CD14-positive monocyte (primary cell): ENCODE measurements at regions not wholly inside any gene's neighbourhood (a gene's known extent, or its start where the extent isn't known, plus 50 kb on each side); places are given as distances from the start of the nearest gene placed in this dataset.

Experiments used
- DNase-seq, 3 donors: peaks; one replicate each; pipeline ENCODE4 v3.0.0-alpha.2; 2011 to 2022
- H2AFZ ChIP-seq: 2 replicates; pipeline ENCODE4 v1.6.0; 2012; ENCODE audit warnings: mild to moderate bottlenecking, low read depth, low read length, inconsistent platforms; ENCODE audit not compliant: insufficient read depth, poor library complexity, severe bottlenecking
- H3K27ac ChIP-seq, 2 donors: 1 replicate in 1 of 2; 2 replicates in 1 of 2; pipeline ENCODE4 v1.5.1; 2012 to 2013; ENCODE audit warnings: low read length in 2 of 2, control low read depth in 1 of 2, inconsistent platforms in 1 of 2, low read depth in 1 of 2, mild to moderate bottlenecking in 1 of 2
- H3K27me3 ChIP-seq, 2 donors: one replicate each; pipeline versions ENCODE4 v1.6.0 to v1.6.1; 2011 to 2013; ENCODE audit warnings: low read length in 2 of 2; ENCODE audit not compliant: control insufficient read depth in 2 of 2, insufficient read depth in 2 of 2
- H3K36me3 ChIP-seq, 2 donors: replicated peaks in 1 of 2; 1 replicate in 1 of 2; 2 replicates in 1 of 2; pipeline versions ENCODE4 v1.5.1 to v1.6.1; 2012 to 2013; ENCODE audit warnings: low read length in 2 of 2, control low read depth in 1 of 2, inconsistent platforms in 1 of 2, mild to moderate bottlenecking in 1 of 2; ENCODE audit not compliant: insufficient read depth in 2 of 2, control insufficient read depth in 1 of 2
- H3K4me1 ChIP-seq, 2 donors: 1 replicate in 1 of 2; 2 replicates in 1 of 2; pipeline versions ENCODE4 v1.5.1 to v1.6.1; 2012 to 2013; ENCODE audit warnings: low read length in 2 of 2, control low read depth in 1 of 2, inconsistent platforms in 1 of 2, mild to moderate bottlenecking in 1 of 2, moderate library complexity in 1 of 2; ENCODE audit not compliant: insufficient read depth in 2 of 2, control insufficient read depth in 1 of 2
- H3K4me2 ChIP-seq: replicated peaks from 2 replicates; pipeline ENCODE3; 2012; ENCODE audit warnings: low read length, moderate library complexity, mild to moderate bottlenecking; ENCODE audit not compliant: poor library complexity, severe bottlenecking; ENCODE audit errors: extremely low read depth
- H3K4me3 ChIP-seq, 3 experiments: fragments of 200-600 bp in 1 of 3; sonication (generic) in 1 of 3; replicated peaks in 1 of 3; 1 replicate in 2 of 3; 2 replicates in 1 of 3; pipeline ENCODE4 v1.5.1; 2011 to 2013; ENCODE audit warnings: low read length in 3 of 3, mild to moderate bottlenecking in 3 of 3, control low read depth in 2 of 3, low read depth in 2 of 3, inconsistent platforms in 1 of 3, moderate library complexity in 1 of 3
- H3K79me2 ChIP-seq: 2 replicates; pipeline ENCODE4 v1.6.0; 2012; ENCODE audit warnings: mild to moderate bottlenecking, control low read depth, inconsistent platforms, low read length, moderate library complexity; ENCODE audit not compliant: insufficient read depth
- H3K9ac ChIP-seq: 2 replicates; pipeline ENCODE4 v1.6.0; 2017; ENCODE audit warnings: low read length, mild to moderate bottlenecking; ENCODE audit not compliant: insufficient read depth, poor library complexity, severe bottlenecking
- H3K9me3 ChIP-seq, 2 donors: replicated peaks in 1 of 2; 1 replicate in 1 of 2; 2 replicates in 1 of 2; pipeline versions ENCODE4 v1.5.1 to v1.6.1; 2012 to 2013; ENCODE audit warnings: low read length in 2 of 2, control low read depth in 1 of 2; ENCODE audit not compliant: control insufficient read depth in 1 of 2, insufficient read depth in 1 of 2
- H4K20me1 ChIP-seq: 2 replicates; pipeline ENCODE4 v1.6.0; 2012; ENCODE audit warnings: mild to moderate bottlenecking, low read length, control low read depth, moderate library complexity; ENCODE audit not compliant: insufficient read depth
- H3K27ac Mint-ChIP-seq, 7 donors: one replicate each; pipeline ENCODE4 v1.8.0; 2020; ENCODE audit warnings: mild to moderate bottlenecking in 7 of 7, mixed read lengths in 7 of 7, moderate library complexity in 6 of 7, inconsistent platforms in 2 of 7
- H3K27me3 Mint-ChIP-seq, 3 donors: one replicate each; pipeline ENCODE4 v1.8.0; 2021 to 2022; ENCODE audit warnings: low read depth in 3 of 3, mild to moderate bottlenecking in 3 of 3, mixed read lengths in 3 of 3, moderate library complexity in 3 of 3, inconsistent platforms in 1 of 3
- H3K36me3 Mint-ChIP-seq, 2 donors: one replicate each; pipeline ENCODE4 v1.8.0; 2020; ENCODE audit warnings: mixed read lengths in 2 of 2, inconsistent platforms in 1 of 2, mild to moderate bottlenecking in 1 of 2
- H3K4me1 Mint-ChIP-seq: one replicate; pipeline ENCODE4 v1.8.0; 2020; ENCODE audit warnings: mild to moderate bottlenecking, mixed read lengths
- H3K4me3 Mint-ChIP-seq, 2 donors: one replicate each; pipeline ENCODE4 v1.8.0; 2020; ENCODE audit warnings: mild to moderate bottlenecking in 2 of 2, mixed read lengths in 2 of 2, moderate library complexity in 1 of 2
- H3K9me3 Mint-ChIP-seq, 7 donors: one replicate each; pipeline ENCODE4 v1.8.0; 2020 to 2022; ENCODE audit warnings: mixed read lengths in 7 of 7, mild to moderate bottlenecking in 6 of 7, moderate library complexity in 6 of 7, inconsistent platforms in 2 of 7
- WGBS: methylation state at CpG from one replicate; pipeline ENCODE4 v1.1.5; 2013; ENCODE audit warnings: missing lambda C conversion rate; ENCODE audit not compliant: insufficient coverage; 5-methylcytosine and 5-hydroxymethylcytosine counted together
- intact Hi-C, 2 donors: fragments of 100-400 bp; cut with micrococcal nuclease; formaldehyde crosslinking; loops; one replicate each; pipeline versions ENCODE4 v1.15.0 to v1.15.1; 2023
- TF ChIP-seq, protein P1 (sequence below): fragments of 200-600 bp; IDR thresholded peaks from one replicate; pipeline ENCODE4 v1.8.0; 2022; ENCODE audit warnings: antibody characterized with exemption, mild to moderate bottlenecking

GRCh38 chr13:105948143-105948542 lies 587.3 kb downstream of the EFNB2 start:
- Histone ChIP-seq H3K4me2 (no peak overlapping the region), H4K20me1 (no peaks in the 10 kb centered on the region), H3K9ac (no peak overlapping the region), H3K27ac (no peak overlapping the region), H3K36me3 (no peaks in the 10 kb centered on the region), H3K27me3 (no peaks in the 10 kb centered on the region), H3K4me3 (no peak overlapping the region), H3K4me1 (no peaks in the 10 kb centered on the region), H3K79me2 (no peaks in the 10 kb centered on the region), H2AFZ (no peak overlapping the region), H3K9me3 (peaks cover 9 to 14% of the 10 kb centered on the region in 2 donors)
- no peaks in the 10 kb centered on the region for H3K4me1 Mint-ChIP-seq
- no peaks in the 10 kb centered on the region for H3K36me3 Mint-ChIP-seq
- H3K27ac Mint-ChIP-seq, result no peak overlapping the region
- peaks cover 0 to 1% (median 0%) of the 10 kb centered on the region in 3 donors for H3K27me3 Mint-ChIP-seq
- no peak overlapping the region for H3K4me3 Mint-ChIP-seq
- TF ChIP-seq, protein P1, sequence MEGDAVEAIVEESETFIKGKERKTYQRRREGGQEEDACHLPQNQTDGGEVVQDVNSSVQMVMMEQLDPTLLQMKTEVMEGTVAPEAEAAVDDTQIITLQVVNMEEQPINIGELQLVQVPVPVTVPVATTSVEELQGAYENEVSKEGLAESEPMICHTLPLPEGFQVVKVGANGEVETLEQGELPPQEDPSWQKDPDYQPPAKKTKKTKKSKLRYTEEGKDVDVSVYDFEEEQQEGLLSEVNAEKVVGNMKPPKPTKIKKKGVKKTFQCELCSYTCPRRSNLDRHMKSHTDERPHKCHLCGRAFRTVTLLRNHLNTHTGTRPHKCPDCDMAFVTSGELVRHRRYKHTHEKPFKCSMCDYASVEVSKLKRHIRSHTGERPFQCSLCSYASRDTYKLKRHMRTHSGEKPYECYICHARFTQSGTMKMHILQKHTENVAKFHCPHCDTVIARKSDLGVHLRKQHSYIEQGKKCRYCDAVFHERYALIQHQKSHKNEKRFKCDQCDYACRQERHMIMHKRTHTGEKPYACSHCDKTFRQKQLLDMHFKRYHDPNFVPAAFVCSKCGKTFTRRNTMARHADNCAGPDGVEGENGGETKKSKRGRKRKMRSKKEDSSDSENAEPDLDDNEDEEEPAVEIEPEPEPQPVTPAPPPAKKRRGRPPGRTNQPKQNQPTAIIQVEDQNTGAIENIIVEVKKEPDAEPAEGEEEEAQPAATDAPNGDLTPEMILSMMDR, result no peak
- no peak for DNase-seq
- WGBS, result 93% methylated on average over 2 of the region's 3 CpGs
- intact Hi-C loops, result no loop called here
- H3K9me3 Mint-ChIP-seq, result peaks cover 0 to 18% (median 8%) of the 10 kb centered on the region in 7 donors

DNA sequence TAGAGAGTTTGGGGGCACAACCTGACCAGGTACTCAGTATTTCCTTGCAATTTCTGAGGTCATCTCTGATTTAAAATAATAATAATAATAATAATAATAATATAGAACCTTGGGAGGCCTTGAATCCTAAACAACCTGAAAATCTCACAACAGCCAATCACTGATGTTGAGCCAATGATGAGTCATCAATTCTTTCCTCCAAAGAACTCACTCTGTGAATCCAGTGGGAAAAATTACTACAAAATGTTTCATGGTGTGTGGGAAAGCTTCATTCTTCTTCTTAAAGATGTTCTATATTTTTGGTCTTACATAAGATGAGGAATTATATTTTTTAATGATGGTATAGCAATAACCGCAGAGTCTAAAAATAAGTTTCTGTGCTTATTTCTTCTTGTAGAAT lies 594.6 kb downstream of the EFNB2 start:
- no peak overlapping the region for H3K4me3 ChIP-seq
- H3K27ac ChIP-seq, result no peak overlapping the region
- intact Hi-C loops, result no loop called here
- TF ChIP-seq, protein P1, result no peak
- no CpG with 5 or more reads among the region's 1 CpG for WGBS
- no peaks in the 10 kb centered on the region for H3K4me1 ChIP-seq
- no peak for DNase-seq
- Mint-ChIP-seq H3K36me3 (no peaks in the 10 kb centered on the region), H3K4me3 (no peak overlapping the region), H3K27me3 (peaks cover 0 to 2% (median 0%) of the 10 kb centered on the region in 3 donors), H3K27ac (no peak overlapping the region), H3K4me1 (no peaks in the 10 kb centered on the region), H3K9me3 (peaks cover 3 to 33% (median 9%) of the 10 kb centered on the region in 7 donors)
- H3K79me2 ChIP-seq, result no peaks in the 10 kb centered on the region
- H3K27me3 ChIP-seq, result no peaks in the 10 kb centered on the region
- peaks cover 11 to 16% of the 10 kb centered on the region in 2 donors for H3K9me3 ChIP-seq
- H3K4me2 ChIP-seq, result no peak overlapping the region
- no peaks in the 10 kb centered on the region for H3K36me3 ChIP-seq
- no peak overlapping the region for H2AFZ ChIP-seq
- no peaks in the 10 kb centered on the region for H4K20me1 ChIP-seq
- no peak overlapping the region for H3K9ac ChIP-seq
